HT-29 (cell line): ENCODE measurements at regions not wholly inside any gene's neighbourhood (a gene's known extent, or its start where the extent isn't known, plus 50 kb on each side); places are given as distances from the start of the nearest gene placed in this dataset.

Experiments
- DNase-seq: peaks from one replicate; pipeline ENCODE4 v3.0.0-alpha.2; 2015; ENCODE audit warnings: low spot score

DNA sequence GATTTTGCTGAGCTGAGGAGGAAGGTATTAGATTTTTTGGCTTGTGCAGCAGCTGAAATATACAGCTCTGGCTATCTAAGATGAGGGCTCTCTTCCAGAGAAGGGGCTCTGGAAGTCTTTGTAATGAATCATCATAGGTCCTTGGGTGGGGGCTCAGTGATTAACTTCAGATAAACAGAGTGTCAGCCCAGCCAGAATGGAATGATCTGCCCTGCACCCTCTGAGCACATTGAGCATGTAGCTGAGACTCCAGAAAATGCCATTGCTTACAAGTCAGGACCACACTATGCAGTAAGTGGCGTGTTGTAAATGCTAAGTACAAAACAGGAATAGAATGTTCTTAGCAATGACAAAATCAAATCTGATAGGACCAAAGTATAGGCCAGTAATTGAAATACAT, 836.0 kb downstream of the PDHA2 start:
- no peak for DNase-seq

DNA sequence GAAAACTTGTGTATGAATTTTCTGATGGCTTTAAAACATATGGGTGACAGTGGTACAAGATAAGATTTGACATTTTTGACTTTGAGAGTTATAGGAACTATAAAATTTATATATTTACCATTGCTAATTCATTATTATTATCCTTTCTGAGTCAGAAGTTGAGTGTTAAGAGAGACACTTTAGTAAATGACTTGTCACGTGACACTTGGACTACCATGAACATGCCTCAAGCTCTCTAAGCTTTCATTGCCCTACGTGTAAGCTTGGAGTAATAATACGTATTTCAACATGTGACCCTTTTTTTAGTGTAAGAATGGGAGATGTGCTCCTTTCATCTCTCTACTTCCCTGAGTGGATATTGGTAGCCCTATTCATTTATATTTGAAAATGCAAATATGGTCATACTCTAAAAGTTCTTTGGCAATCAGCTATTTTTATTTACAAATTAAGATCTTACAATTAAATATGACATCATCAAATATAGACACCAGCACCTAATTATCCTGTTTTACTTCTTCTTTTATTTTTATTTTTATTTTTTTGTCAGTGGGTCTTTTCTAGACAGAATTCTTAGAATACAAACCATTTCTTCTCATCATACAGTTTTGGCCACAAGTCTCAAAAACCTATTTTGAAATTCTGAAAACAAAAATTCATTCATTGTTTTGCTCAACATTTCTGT, 837.0 kb downstream of the PDHA2 start:
- DNase-seq = no peak

DNA sequence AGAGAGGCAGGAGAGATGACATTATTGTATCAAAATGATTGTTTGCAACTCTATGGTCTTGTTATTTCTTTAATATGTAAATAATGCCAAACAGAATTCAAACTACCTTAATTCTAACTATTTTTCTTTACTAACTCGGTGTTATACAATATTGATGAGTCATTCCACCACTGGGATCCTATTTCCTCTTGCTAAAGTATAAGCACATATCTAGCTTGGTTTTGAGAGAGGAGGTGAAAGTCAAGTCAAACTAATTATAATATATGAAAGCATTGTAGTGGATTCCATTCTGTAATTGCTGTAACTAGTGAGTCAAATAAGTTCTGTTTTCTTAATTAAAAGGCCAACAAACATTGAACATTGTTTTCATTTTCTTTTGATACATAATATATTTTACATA, 837.6 kb downstream of the PDHA2 start:
- DNase-seq = no peak

DNA sequence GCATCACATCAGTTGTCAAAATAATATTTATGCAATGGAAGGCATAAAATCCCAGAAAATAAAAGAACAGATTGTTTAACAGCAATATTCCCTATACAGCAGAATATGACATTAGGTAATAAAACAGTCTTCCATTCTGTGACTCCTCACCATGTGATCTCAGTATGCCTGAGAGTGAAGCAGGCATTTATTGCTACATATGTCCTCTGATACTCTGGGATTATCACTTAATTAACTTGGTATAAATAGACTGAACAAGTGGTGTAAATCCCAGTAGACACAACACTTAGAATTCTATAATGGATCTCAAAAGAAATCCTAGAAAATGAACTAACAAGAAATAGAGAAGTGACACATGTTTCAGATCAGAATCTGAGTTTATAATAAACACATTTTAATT, 841.3 kb downstream of the PDHA2 start:
- no peak for DNase-seq

DNA sequence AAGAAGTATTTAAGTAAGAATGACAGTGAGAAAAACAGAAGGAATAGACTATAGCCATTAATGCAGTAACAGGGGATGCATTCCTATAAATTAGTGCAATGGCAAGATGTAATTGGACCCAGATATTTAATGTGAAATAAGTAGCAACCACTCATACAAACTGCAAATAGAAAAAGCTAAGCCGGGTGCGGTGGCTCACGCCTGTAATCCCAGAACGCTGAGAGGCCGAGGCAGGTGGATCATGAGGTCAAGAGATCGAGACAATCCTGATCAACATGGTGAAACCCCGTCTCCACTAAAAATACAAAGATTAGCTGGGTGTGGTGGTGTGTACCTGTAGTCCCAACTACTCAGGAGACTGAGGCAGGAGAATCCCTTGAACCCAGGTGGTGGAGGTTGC, 845.8 kb downstream of the PDHA2 start:
- no peak for DNase-seq

DNA sequence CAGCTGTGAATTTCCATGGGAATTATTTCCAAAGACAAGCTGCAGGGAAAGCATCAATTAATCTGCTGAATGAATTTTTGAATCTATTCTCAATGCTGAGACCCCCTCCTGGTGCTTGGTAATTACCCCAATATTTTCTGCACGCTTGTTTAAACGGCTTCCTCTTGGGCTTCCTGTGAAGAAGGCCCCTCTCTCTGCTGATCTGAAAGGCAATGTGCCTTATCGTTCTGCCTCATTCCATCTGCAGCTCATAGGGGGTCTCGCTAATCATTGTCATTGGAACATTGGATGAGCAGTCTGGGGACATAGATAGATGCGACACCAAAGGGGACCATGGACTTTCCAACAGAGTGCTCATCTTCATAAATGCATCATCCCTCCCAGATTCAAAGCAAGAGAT, 851.6 kb downstream of the PDHA2 start:
- no peak for DNase-seq

DNA sequence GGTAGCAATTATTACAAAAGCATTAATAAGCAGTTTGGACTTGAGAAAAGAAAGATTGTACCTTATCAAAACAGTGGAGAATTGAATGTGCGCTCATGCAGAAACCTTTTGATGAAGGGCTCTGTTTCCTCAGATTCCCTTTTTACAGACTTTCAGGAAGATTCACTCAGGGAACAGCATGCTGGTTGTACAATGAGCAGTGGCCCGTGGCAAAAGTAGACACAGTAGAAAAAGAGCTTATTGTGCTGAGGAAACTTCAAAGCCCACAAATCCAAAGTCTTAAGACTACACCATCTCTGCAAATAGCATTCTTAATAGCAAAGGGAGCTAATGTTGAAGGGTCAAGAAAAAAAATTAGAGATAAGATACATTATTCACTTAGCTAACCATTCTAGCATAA, 858.9 kb downstream of the PDHA2 start:
- DNase-seq = no peak

DNA sequence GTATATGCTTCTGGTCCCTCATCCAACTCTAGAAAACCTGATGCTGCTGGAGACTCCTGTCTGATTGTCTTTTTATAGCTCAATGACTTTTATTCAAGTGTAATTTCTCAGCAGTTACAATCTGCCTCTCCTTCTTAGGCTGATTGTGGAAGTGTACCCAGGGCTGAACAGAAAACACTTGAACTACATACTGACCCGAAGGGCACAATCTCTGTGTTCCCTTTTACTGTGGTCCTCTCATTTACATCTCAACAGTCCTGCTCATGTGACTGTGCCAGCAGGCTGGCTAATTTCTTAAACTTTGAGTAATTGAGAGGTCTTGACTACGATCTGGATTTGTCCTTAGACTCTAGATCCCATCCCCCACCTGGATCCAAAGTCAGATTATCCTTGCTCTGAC, 863.4 kb downstream of the PDHA2 start:
- DNase-seq = no peak

DNA sequence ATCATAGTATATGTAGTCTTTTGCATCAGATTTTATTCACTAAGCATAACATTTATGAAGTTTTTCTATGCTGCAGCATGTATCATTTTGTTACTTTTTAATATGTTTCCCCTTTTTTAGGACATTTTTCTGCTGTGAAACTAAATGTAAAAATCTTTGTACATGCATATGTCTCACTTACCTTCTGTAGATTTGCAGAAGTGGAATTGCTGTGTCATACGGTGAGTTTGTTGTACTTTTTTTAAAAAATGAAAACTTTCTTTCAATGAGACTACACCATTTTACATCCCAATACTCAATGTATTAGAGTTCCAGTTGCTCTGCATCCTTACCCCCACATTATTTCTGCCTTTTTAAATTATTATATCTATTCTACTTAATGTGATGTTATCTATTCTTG, 868.9 kb downstream of the PDHA2 start:
- no peak for DNase-seq

DNA sequence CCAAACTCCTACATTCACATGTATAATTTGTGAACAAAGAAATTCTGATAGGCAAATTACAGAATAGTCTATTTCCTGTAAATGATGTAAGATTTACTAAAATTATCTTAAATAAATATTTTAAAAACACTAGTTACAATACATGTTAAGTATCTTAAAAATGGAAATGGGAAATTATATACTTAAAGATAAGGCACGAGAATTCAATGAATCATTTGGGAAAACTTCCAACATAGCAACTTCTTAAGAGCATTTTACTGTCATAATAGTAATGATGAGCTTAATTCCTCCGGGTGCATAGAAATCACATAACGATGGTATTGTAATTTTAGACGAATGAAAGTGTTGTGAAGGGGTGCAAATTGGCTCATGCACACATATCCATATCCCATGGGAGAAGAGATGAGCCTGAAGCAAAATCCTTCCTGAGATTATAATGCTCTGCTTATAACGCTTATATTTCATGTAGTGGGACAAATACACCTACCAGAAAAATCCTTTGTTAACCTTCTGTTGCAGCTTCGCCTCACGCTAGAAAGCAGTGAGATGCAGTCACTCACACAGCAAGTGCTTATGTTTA, 873.5 kb downstream of the PDHA2 start:
- DNase-seq = no peak

DNA sequence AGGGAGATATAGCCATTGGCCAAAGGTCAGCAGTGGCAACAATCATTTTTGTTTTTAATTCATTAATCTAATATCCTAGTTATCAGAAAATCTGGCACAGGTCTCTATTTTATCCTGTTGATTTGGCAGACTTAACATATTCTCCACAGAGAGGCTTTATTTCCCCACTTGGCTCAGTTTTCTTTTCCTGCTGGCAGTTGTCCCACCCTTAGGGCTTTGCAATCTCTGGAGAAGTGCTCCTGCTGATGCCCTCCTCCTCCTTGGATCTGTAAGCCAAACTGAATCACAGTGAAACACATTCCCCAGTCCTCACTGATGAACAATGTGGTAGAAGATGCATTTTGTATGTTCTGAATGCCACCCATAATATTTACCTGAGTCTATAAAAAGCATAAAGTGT, 889.7 kb downstream of the PDHA2 start:
- DNase-seq = no peak

DNA sequence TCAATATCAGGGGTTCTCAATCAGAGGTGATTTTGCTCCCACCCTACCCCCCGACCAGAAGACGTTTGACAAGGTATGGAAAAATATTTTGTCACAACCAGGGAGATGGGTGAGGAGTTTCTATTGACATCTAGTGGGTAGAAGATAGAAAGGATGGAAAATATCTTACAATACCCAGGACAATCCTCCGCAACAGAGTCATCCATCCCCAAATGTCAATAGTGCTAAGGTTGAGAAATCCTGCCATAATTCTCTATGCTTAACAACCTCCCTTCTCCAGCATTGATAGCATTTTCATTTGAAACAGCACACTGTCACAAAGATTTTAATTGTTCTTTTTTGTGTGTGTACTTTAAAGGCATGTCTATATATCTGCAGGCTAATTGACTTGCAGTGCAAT, 890.5 kb downstream of the PDHA2 start:
- DNase-seq = no peak

DNA sequence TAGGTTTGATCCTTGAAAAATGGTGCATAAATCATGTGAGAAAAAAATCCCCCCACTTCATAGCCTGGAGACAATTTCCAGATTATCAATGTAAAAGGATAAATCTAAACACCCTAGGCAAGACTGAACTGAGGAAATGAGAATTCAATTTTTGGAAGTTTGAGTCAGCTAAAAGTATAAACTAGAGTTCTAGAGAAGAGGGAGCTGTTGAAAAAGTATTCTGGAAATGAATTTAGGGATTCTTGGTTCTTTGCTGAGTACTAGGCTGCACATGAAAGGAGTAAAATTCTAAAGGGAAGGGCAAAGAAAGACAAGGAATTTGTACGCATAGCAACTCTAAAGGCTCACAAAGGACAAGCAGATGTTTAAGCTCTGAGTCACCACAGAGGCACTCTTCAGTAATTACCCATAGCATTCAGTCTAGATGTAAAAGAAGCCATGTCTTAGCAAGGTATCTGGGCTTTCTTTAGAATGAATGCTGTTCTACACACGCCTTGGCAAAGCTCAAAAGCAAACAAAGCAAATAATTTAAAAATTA, 896.5 kb downstream of the PDHA2 start:
- DNase-seq = no peak

DNA sequence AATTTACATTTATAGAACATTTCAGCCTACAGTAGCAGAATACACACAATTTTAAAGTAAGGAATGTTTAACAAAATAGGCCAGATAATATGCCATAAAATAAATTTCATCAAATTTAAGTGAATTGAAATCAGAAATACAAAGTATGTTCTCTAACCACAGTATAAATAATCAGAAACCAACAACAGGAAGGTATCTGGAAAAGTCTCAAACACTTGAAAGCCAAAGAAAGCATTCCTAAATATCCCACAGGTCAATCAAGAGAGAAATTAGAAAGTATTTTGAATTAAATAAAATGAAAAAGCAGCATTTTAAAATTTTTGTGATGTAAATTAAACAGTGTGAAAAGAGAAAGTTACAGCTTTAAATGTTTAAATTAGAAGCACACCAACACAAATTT, 899.2 kb downstream of the PDHA2 start:
- no peak for DNase-seq

DNA sequence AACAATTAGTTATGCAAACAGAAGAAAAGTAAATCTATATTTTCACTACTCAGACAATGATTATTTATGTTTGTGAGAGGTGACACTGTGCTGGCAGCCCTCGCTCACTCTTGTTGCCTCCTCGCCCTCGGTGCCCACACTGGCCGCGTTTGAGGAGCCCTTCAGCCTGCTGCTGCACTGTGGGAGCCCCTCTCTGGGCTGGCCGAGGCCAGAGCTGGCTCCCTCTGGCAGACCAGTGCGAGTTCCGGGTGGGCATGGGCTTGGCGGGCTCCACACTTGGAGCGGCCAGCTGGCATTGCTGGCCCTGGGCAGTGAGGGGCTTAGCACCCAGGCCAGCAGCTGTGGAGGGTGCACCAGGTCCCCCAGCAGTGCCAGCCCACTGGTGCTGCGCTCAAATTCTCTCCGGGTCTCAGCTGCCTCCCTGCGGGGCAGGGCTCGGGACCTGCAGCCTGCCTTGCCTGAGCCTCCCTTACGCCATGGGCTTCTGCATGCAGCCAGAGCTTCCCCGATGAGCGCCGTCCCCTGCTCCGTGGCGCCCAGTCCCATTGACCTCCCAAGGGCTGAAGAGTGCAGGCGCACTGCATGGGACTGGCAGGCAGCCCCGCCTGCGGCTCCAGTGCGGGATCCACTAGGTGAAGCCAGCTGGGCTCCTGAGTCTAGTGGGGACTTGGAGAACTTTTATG, 902.6 kb downstream of the PDHA2 start:
- DNase-seq = no peak

DNA sequence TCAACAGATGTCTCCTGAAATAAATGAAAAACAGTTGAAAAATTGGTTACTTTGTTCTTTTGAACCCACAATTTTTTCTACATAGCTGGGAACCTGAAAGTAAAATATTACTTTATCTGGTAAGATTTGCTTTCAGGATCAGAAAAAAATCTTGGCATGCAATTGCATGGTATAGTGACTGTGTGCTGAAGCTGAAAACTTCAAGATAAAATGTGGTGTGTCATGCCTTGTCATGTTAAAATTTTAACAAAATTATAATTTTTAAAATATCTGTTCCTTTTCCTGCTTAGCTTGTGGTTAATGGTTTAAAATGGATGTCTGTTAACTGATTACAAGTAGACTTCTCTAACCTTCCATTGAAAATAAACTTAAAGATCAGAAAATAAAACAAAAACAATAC, 904.8 kb downstream of the PDHA2 start:
- DNase-seq = no peak

DNA sequence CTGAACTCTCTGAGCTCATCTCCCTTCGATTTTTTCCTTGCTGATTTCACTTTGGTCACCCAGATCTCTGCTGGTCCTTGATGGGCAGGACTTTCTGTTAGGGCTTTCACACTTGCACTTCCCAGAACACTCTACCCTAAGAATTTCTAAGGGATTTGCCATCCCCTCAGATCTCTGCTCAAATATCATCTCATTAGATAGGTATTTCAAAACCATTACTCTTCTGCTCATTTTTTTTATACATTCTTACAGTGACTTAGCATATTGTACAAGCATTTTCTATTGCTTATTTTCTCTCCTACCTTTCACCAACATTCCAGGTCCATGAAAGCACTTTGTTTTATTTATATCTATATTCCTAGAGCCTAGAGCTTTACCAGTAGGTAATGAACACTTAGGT, 913.3 kb downstream of the PDHA2 start:
- no peak for DNase-seq

DNA sequence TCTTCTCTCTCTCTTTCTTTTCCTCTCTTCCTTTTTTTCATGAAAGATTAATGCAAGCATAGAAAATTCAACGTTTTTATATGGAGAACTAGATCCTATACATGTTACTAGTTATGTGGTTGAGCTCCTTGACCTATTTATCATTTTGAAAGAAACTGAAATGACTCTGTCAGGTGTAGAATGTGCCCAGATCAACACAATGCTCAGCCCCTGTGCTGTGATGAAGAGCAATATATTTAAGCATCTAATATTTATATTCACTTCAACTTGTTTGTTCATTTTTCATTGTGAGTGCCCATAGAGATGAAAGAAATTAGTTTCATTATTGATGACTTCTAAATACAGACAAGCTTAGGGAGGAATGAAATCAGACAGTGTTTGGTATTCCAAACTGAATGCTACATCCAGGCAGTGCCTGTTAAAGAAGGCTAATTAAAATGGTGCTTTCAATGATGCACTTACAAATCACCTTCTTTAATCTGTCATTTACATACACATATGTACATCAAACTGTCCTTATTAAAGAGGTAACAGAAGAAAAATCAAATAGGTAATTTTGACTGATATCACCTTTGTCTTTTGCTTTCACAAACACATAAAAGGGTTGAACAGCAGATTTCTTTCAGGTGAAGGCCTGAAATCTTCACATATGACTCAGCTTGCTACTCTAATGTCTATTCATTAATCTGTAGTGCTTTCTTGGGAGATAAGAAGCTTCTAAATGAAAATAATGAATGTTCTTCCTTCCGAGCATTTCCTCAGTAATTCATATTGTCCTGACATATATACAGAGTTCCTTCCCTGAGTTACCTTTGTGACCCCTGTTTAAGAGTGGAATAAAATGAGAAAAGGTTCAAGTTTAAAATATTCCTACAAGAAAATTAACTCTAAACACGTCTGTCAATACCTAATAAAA, 915.9 kb downstream of the PDHA2 start:
- no peak for DNase-seq

DNA sequence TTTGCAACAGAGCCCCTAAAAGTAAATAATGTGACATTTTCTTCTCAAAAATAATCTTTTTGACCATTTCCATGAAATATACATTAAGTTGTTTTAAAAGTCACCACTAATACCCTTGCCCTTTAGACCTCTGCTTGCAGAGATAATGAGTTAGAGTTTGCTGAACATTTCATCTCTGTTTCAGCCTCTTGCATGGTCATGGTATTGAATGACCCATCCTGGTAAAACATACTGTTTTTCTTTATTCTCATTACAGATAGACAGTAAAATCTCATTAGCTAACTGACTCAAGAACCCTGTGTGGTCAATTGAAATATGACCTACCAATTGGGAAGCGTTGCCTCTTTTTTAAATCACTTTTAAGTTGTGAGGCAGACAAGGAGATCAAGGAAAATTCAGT, 916.7 kb downstream of the PDHA2 start:
- DNase-seq = no peak

DNA sequence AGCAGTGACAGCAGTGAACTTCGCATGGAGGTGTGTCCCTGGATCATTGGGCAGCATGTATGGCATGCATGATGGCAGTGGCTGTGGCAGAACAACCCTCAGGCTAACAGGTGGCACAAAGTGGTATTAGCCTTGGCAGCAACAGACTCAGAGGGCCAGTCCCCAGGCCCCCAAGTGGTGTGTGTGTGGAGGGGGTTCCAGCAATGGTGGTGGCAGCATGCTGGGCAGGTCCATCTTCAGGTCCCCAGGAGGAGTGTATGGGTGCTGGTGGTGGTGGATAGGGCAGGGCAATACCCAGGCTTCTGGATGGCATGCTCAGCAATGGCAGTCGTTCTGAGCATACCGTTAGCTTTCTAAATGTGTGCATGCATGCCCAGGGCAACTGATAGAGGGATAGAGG, 923.7 kb downstream of the PDHA2 start:
- DNase-seq = no peak

DNA sequence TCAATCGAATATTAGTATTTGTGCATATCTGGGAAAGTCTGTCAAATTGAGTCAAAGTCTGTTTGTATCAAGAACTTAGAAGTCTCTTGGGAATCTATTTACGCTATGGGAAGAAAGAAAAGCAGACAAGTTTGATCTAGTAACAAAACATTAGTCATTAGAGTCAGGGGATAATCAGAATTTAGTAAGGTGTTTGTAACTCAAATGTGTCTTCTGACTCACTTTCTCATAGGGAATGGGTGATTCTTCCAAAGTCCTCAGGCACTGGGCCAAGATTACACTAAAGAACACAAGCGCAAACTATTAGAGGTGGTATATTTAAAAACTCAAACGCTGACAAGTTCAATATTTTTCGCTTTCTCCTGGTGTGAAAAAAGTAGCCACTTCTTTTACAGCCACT, 926.5 kb downstream of the PDHA2 start:
- DNase-seq = no peak
